ENCODE measurements at regions not wholly inside any gene's neighbourhood (a gene's known extent, or its start where the extent isn't known, plus 50 kb on each side); places are given as distances from the start of the nearest gene placed in this dataset.

GRCh38 chr5:32506201-32506661 lies 61.7 kb upstream of the ZFR start:
- no peak overlapping the region for H3K27ac ChIP-seq

GRCh38 chr5:32505756-32506155 lies 61.2 kb upstream of the ZFR start:
- Histone ChIP-seq H3K36me3 (no peaks in the 10 kb centered on the region), H3K9me3 (replicated peaks in 1 of 11) (no peaks in the 10 kb centered on the region), H4K20me1 (no peaks in the 10 kb centered on the region), H3K4me3 (no peak overlapping the region), H3K4me2 (peak overlapping the region in 6 of 11 experiments; percentile 9 to 61 (median 22); a peak in 5 of 22 replicates), H3K9ac (no peak overlapping the region), H3K27ac (no peak overlapping the region), H3K4me1 (peaks cover 8 to 16% (median 12%) of the 10 kb centered on the region in 10 experiments; a peak in 17 of 20 replicates), H3K27me3 (no peaks in the 10 kb centered on the region)
- TF ChIP-seq Cebpa-rat (IDR thresholded peaks at IDR 0.05) = no peak

More at GRCh38 chr5:32506201-32506661, 61.7 kb upstream of the ZFR start:
- Histone ChIP-seq H3K4me2 (no peak overlapping the region), H4K20me1 (no peaks in the 10 kb centered on the region), H3K9me3 (replicated peaks in 1 of 11) (no peaks in the 10 kb centered on the region), H3K27me3 (no peaks in the 10 kb centered on the region), H3K9ac (no peak overlapping the region), H3K4me3 (no peak overlapping the region), H3K4me1 (peaks cover 8 to 16% (median 12%) of the 10 kb centered on the region in 10 experiments; a peak in 17 of 20 replicates), H3K36me3 (no peaks in the 10 kb centered on the region)
- no peak for TF ChIP-seq Cebpa-rat (IDR thresholded peaks at IDR 0.05)

- Histone ChIP-seq H3K9ac (peak overlapping the region in 1 of 11 experiments; percentile 15; a peak in 1 of 22 replicates), H3K4me1 (peaks cover 8 to 16% (median 12%) of the 10 kb centered on the region in 10 experiments; a peak in 17 of 20 replicates), H3K4me3 (no peak overlapping the region), H3K27ac (no peak overlapping the region), H4K20me1 (no peaks in the 10 kb centered on the region), H3K4me2 (peak overlapping the region; percentile 13 to 61 (median 33); a peak in 20 of 22 replicates), H3K36me3 (no peaks in the 10 kb centered on the region), H3K9me3 (replicated peaks in 1 of 11) (no peaks in the 10 kb centered on the region), H3K27me3 (no peaks in the 10 kb centered on the region)
- TF ChIP-seq Cebpa-rat (IDR thresholded peaks at IDR 0.05) = no peak
Measured at GRCh38 chr5:32504989-32505596, 60.6 kb upstream of the ZFR start.

GRCh38 chr5:32504329-32504988 lies 59.9 kb upstream of the ZFR start:
- Histone ChIP-seq H3K9me3 (replicated peaks in 1 of 11) (no peaks in the 10 kb centered on the region), H3K36me3 (no peaks in the 10 kb centered on the region), H4K20me1 (no peaks in the 10 kb centered on the region), H3K4me2 (peak overlapping the region; percentile 13 to 61 (median 33); a peak in 20 of 22 replicates), H3K9ac (peak overlapping the region in 1 of 11 experiments; percentile 15; a peak in 1 of 22 replicates), H3K27me3 (no peaks in the 10 kb centered on the region), H3K4me1 (peaks cover 8 to 16% (median 12%) of the 10 kb centered on the region in 10 experiments; a peak in 17 of 20 replicates), H3K27ac (no peak overlapping the region), H3K4me3 (no peak overlapping the region)
- TF ChIP-seq Cebpa-rat (IDR thresholded peaks at IDR 0.05) = no peak

- no peak overlapping the region for H3K27ac ChIP-seq
- peaks cover 10 to 22% (median 15%) of the 10 kb centered on the region in 10 experiments; a peak in 18 of 20 replicates for H3K4me1 ChIP-seq
- TF ChIP-seq Cebpa-rat (IDR thresholded peaks at IDR 0.05) = no peak
- H3K4me3 ChIP-seq = no peak overlapping the region
- no peaks in the 10 kb centered on the region for H3K36me3 ChIP-seq
- H3K4me2 ChIP-seq = no peak overlapping the region
- H3K9me3 ChIP-seq (replicated peaks in 1 of 11) = no peaks in the 10 kb centered on the region
- no peaks in the 10 kb centered on the region for H3K27me3 ChIP-seq
- no peaks in the 10 kb centered on the region for H4K20me1 ChIP-seq
- no peak overlapping the region for H3K9ac ChIP-seq
Measured at GRCh38 chr5:32503261-32503660, 58.7 kb upstream of the ZFR start.

- H3K36me3 ChIP-seq = no peaks in the 10 kb centered on the region
- peaks cover 10 to 29% (median 16%) of the 10 kb centered on the region in 10 experiments; a peak in 18 of 20 replicates for H3K4me1 ChIP-seq
- no peak overlapping the region for H3K4me3 ChIP-seq
- no peaks in the 10 kb centered on the region for H3K9me3 ChIP-seq (replicated peaks in 1 of 11)
- no peak for TF ChIP-seq Cebpa-rat (IDR thresholded peaks at IDR 0.05)
- no peaks in the 10 kb centered on the region for H4K20me1 ChIP-seq
- no peak overlapping the region for H3K9ac ChIP-seq
- no peaks in the 10 kb centered on the region for H3K27me3 ChIP-seq
- H3K4me2 ChIP-seq = no peak overlapping the region
- H3K27ac ChIP-seq = no peak overlapping the region
Measured at GRCh38 chr5:32501071-32502002, 56.8 kb upstream of the ZFR start.

- Histone ChIP-seq H3K36me3 (no peaks in the 10 kb centered on the region), H3K27ac (no peak overlapping the region), H3K9ac (no peak overlapping the region), H3K4me1 (peaks cover 6 to 26% (median 13%) of the 10 kb centered on the region in 10 experiments; a peak in 18 of 20 replicates), H3K4me3 (no peak overlapping the region), H3K4me2 (no peak overlapping the region), H3K9me3 (replicated peaks in 1 of 11) (no peaks in the 10 kb centered on the region), H3K27me3 (no peaks in the 10 kb centered on the region), H4K20me1 (no peaks in the 10 kb centered on the region)
- no peak for TF ChIP-seq Cebpa-rat (IDR thresholded peaks at IDR 0.05)
Measured at GRCh38 chr5:32500181-32500580, 55.6 kb upstream of the ZFR start.

- H3K9me3 ChIP-seq (replicated peaks in 1 of 11) = no peaks in the 10 kb centered on the region
- H3K27me3 ChIP-seq = no peaks in the 10 kb centered on the region
Measured at GRCh38 chr5:32499261-32499660, 54.7 kb upstream of the ZFR start.

More at GRCh38 chr5:32499261-32499660, 54.7 kb upstream of the ZFR start:
- Histone ChIP-seq H3K4me1 (peaks cover 0 to 17% (median 5%) of the 10 kb centered on the region in 10 experiments; a peak in 10 of 20 replicates), H4K20me1 (no peaks in the 10 kb centered on the region), H3K27ac (no peak overlapping the region), H3K9ac (no peak overlapping the region), H3K4me2 (peak overlapping the region in 1 of 11 experiments; percentile 46; a peak in 1 of 22 replicates), H3K36me3 (no peaks in the 10 kb centered on the region), H3K4me3 (no peak overlapping the region)
- TF ChIP-seq Cebpa-rat (IDR thresholded peaks at IDR 0.05) = no peak
